ENCODE measurements at regions not wholly inside any gene's neighbourhood (a gene's known extent, or its start where the extent isn't known, plus 50 kb on each side); places are given as distances from the start of the nearest gene placed in this dataset.
"Not testable (repeated sequence)": the region's sequence is repeated elsewhere in the genome, so short reads cannot be mapped to it uniquely, and the experiment has no call there.

DNA sequence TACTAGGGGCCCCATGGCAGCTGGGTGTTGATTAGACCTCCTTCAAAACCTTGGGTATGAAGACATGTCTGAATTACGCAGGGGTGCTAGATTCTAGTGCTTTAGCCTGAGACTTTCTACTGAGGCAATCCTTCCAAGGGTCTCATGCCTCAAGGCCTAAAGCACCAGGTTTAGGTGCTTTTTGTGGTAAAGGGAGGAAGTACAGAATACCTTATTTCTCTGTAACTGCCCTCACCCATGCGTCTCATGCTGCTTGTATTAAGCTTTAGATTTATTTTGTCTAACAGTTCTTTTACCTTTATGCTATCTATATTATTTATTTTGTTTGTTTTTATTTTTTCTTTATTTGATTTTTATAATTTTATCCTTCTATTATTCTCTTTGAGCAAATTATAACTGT, 190.2 kb upstream of the GK2 start:
- no peaks in the 10 kb centered on the region for H3K9me3 ChIP-seq
- H3K27me3 ChIP-seq, result no peaks in the 10 kb centered on the region
- ATAC-seq (no peak), DNase-seq (no peak)
- no peak overlapping the region for H3K27ac ChIP-seq
- intact Hi-C loops (cut with DNase I), result no loop called here
- H3K4me1 ChIP-seq, result no peaks in the 10 kb centered on the region
- no peak overlapping the region for H3K4me3 ChIP-seq
- TF ChIP-seq, protein P1, sequence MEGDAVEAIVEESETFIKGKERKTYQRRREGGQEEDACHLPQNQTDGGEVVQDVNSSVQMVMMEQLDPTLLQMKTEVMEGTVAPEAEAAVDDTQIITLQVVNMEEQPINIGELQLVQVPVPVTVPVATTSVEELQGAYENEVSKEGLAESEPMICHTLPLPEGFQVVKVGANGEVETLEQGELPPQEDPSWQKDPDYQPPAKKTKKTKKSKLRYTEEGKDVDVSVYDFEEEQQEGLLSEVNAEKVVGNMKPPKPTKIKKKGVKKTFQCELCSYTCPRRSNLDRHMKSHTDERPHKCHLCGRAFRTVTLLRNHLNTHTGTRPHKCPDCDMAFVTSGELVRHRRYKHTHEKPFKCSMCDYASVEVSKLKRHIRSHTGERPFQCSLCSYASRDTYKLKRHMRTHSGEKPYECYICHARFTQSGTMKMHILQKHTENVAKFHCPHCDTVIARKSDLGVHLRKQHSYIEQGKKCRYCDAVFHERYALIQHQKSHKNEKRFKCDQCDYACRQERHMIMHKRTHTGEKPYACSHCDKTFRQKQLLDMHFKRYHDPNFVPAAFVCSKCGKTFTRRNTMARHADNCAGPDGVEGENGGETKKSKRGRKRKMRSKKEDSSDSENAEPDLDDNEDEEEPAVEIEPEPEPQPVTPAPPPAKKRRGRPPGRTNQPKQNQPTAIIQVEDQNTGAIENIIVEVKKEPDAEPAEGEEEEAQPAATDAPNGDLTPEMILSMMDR (IDR thresholded peaks at IDR 0.05), result no peak
- no peaks in the 10 kb centered on the region for H3K36me3 ChIP-seq

DNA sequence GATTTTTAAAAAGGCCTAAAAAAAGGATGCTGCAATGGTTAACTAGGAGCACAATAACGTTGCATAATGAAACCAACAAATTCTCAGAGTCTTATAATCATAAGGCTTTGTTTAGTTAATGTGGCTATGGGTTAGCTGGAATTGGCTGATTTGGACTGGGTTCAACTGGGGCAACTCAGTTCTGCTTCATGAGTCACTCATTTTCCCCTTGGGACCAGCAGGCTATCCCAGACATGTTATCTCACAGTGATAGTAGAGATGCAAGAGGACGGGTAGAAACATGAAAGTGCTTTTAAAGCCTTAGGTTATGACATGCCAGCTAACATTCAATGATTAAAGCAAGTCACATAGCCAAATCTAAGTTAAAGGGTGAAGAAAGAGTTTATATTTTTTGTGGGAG, 189.2 kb upstream of the GK2 start:
- intact Hi-C loops (cut with DNase I), result no loop called here
- Histone ChIP-seq H3K9me3 (no peaks in the 10 kb centered on the region), H3K27ac (no peak overlapping the region), H3K4me3 (no peak overlapping the region), H3K36me3 (no peaks in the 10 kb centered on the region), H3K4me1 (no peaks in the 10 kb centered on the region), H3K27me3 (no peaks in the 10 kb centered on the region)
- DNase-seq (no peak), ATAC-seq (no peak)
- TF ChIP-seq, protein P1 (IDR thresholded peaks at IDR 0.05), result no peak

DNA sequence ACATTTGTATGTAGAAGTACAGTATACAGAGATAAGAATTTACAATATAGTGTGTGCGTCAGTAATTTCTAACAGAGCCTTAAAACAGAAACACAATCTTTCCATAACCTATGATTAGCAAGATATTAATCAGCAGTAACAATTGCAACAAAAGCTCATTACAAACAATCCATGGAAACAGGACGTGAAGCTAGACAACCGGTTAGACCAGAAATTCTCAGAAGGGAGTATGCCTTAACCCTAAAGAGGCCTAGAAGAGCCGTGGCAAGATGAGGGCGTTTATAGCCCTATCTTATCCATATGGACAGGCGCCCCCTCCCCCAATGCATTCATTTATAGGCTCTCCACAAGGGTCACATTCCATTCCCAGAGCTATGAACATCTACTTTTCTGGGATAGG, 184.2 kb upstream of the GK2 start:
- H3K4me1 ChIP-seq; ATAC-seq; DNase-seq; H3K9me3 ChIP-seq; H3K27ac ChIP-seq; H3K4me3 ChIP-seq; intact Hi-C loops (cut with DNase I); H3K27me3 ChIP-seq; H3K36me3 ChIP-seq: not testable (repeated sequence)

DNA sequence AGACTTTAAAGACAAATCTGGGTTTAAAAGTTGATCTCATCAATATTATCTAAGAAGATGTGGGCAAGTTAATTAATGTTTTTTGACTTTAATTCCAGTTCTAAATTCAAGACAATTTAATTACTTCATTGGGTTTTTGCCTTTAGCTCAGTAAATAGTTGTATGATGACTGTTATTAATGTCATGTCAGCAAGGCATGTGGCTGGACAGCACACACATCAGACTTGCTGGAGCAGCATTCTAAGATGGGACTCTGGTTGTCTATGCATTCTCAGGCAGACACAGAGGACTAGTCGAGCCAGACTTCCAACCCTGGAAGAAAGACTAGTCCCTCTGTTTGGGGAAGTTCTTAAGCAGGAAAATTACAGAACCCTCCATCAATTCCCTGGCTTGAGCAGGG, 180.7 kb upstream of the GK2 start:
- TF ChIP-seq, protein P1 (IDR thresholded peaks at IDR 0.05), result no peak
- no peaks in the 10 kb centered on the region for H3K4me1 ChIP-seq
- H3K27ac ChIP-seq, result no peak overlapping the region
- ATAC-seq (no peak), DNase-seq (no peak)
- H3K27me3 ChIP-seq, result no peaks in the 10 kb centered on the region
- H3K36me3 ChIP-seq, result no peaks in the 10 kb centered on the region
- intact Hi-C loops (cut with DNase I), result no loop called here
- H3K4me3 ChIP-seq, result no peak overlapping the region
- H3K9me3 ChIP-seq, result no peaks in the 10 kb centered on the region

DNA sequence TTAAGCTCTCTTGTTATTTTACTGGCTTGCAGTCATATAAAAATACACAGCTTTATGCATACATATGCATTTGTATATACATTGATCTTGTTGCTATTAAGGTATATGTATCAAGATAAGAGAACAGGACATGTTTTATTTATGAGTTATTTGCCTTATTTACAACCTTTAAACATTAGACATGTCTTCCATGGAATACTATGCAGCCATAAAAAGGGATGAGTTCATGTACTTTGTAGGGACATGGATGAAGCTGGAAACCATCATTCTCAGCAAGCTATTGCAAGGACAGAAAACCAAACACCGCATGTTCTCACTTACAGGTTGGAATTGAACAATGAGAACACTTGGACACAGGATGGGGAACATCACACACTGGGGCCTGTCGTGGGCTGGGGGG, 179.2 kb upstream of the GK2 start:
- intact Hi-C loops (cut with DNase I); DNase-seq; H3K27me3 ChIP-seq; H3K4me1 ChIP-seq; H3K36me3 ChIP-seq; H3K4me3 ChIP-seq; ATAC-seq; H3K27ac ChIP-seq; H3K9me3 ChIP-seq: not testable (repeated sequence)

DNA sequence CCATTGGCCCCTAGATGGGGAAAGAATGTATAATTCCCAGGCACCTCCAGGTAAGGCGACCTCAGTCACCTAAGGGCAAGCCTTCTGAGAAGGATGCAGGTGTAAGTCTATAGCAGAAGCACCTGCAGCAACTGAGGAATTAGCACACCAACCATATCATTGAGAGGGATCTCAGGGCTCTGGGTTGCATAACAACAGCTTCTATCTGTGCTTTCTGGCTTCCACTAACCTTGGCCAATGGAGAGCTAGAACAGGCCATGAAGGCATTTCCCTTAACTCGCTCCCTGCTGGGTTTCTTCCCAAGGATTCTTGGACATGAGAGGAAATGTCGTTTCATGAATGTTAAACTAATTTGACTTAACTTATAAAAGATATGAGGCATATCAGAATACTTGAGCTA, 177.8 kb upstream of the GK2 start:
- Histone ChIP-seq H3K27me3 (no peaks in the 10 kb centered on the region), H3K4me1 (no peaks in the 10 kb centered on the region), H3K9me3 (no peaks in the 10 kb centered on the region), H3K27ac (no peak overlapping the region), H3K36me3 (no peaks in the 10 kb centered on the region), H3K4me3 (no peak overlapping the region)
- DNase-seq (no peak), ATAC-seq (no peak)
- TF ChIP-seq, protein P1 (IDR thresholded peaks at IDR 0.05), result no peak
- intact Hi-C loops (cut with DNase I), result no loop called here

DNA sequence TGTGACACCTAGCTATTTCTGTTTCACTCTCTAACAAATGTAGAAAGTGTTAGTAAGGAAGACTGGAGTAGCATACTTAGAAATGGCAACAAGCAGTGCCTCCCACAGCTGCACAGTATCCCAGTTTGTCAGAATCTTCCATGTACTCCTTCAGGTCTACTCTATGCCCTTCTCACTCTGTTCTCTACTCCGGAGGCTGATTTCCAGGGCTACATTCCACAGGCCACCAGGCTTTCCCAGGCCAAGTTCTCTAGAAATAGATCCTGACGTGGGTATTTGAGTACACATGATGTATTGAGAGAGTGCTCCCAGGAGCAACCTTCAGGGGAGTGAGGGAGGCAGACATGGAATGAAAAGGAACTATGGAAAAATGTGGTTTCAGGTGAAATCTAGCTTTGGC, 177.3 kb upstream of the GK2 start:
- TF ChIP-seq, protein P1 (IDR thresholded peaks at IDR 0.05), result no peak
- Histone ChIP-seq H3K27me3 (no peaks in the 10 kb centered on the region), H3K27ac (no peak overlapping the region), H3K36me3 (no peaks in the 10 kb centered on the region), H3K4me3 (no peak overlapping the region), H3K4me1 (no peaks in the 10 kb centered on the region), H3K9me3 (no peaks in the 10 kb centered on the region)
- intact Hi-C loops (cut with DNase I), result no loop called here
- no peak for DNase-seq
- ATAC-seq, result no peak

Data from upper lobe of right lung (tissue), 1 donor.